GM13977 (cell line): ENCODE measurements at regions not wholly inside any gene's neighbourhood (a gene's known extent, or its start where the extent isn't known, plus 50 kb on each side); places are given as distances from the start of the nearest gene placed in this dataset.

Source experiments
- DNase-seq: peaks from one replicate; pipeline ENCODE4 v3.0.0; 2012; ENCODE audit warnings: low spot score
- CTCF ChIP-seq: IDR thresholded peaks from 2 replicates; pipeline ENCODE4 v1.5.1; 2012; ENCODE audit warnings: mild to moderate bottlenecking, control low read depth; ENCODE audit not compliant: insufficient read depth; ENCODE audit errors: extremely low read depth, missing control alignments
- in situ Hi-C: fragments of 300-500 bp; cut with MboI; formaldehyde crosslinking; loops from one replicate; pipeline ENCODE4 v1.12.0; 2022; ENCODE audit warnings: low sequenced_read_pairs, low pct_unique_long_range_greater_than_20kb, mixed read lengths, inconsistent platforms; ENCODE audit not compliant: unreplicated experiment

- TF ChIP-seq CTCF: no peak
- DNase-seq: no peak
- in situ Hi-C loops: no loop called here
Observed at GRCh38 chr4:30901461-30902451, 181.6 kb downstream of the PCDH7 start.

- no peak for DNase-seq
- in situ Hi-C loops: no loop called here
- TF ChIP-seq CTCF: no peak
Observed at GRCh38 chr4:30903502-30904214, 183.5 kb downstream of the PCDH7 start.

GRCh38 chr4:30904215-30904555, 184.0 kb downstream of the PCDH7 start:
- no peak for TF ChIP-seq CTCF

GRCh38 chr4:30904588-30904987, 184.4 kb downstream of the PCDH7 start:
- DNase-seq: no peak
- no peak for TF ChIP-seq CTCF
- in situ Hi-C loops: no loop called here

More at GRCh38 chr4:30904215-30904555, 184.0 kb downstream of the PCDH7 start:
- in situ Hi-C loops: no loop called here
- no peak for DNase-seq

- TF ChIP-seq CTCF: no peak
Observed at GRCh38 chr4:30912098-30912714, 192.0 kb downstream of the PCDH7 start.

GRCh38 chr4:30916337-30917274, 196.4 kb downstream of the PCDH7 start:
- no peak for TF ChIP-seq CTCF
- in situ Hi-C loops: no loop called here
- no peak for DNase-seq

More at GRCh38 chr4:30912098-30912714, 192.0 kb downstream of the PCDH7 start:
- DNase-seq: no peak
- in situ Hi-C loops: no loop called here
